Natural killer cell (primary cell): ENCODE measurements at regions not wholly inside any gene's neighbourhood (a gene's known extent, or its start where the extent isn't known, plus 50 kb on each side); places are given as distances from the start of the nearest gene placed in this dataset.

Source experiments
- ATAC-seq, 3 donors: fragments of 150-1000 bp in 2 of 3; fragments of 200-7000 bp in 1 of 3; cut with Tn5 transposase; 1 replicate in 1 of 3; 2 replicates in 2 of 3; pipeline ENCODE4 v1.10.0; 2021; ENCODE audit warnings: mild to moderate bottlenecking in 2 of 3, moderate library complexity in 2 of 3
- DNase-seq, 2 donors: peaks; one replicate each; pipeline versions ENCODE4 v3.0.0 to v3.0.0-alpha.2; 2013 to 2021; ENCODE audit warnings: mixed read lengths in 1 of 2
- H3K27ac ChIP-seq: one replicate; pipeline ENCODE4 v1.5.1; 2013; ENCODE audit warnings: mild to moderate bottlenecking, low read length
- H3K27me3 ChIP-seq: one replicate; pipeline ENCODE4 v1.6.1; 2013; ENCODE audit warnings: low read length; ENCODE audit not compliant: control insufficient read depth, insufficient read depth
- H3K36me3 ChIP-seq: one replicate; pipeline ENCODE4 v1.6.1; 2013; ENCODE audit warnings: low read length; ENCODE audit not compliant: control insufficient read depth, insufficient read depth
- H3K4me1 ChIP-seq: one replicate; pipeline ENCODE4 v1.6.1; 2013; ENCODE audit warnings: low read length; ENCODE audit not compliant: control insufficient read depth, insufficient read depth
- H3K4me3 ChIP-seq: one replicate; pipeline ENCODE4 v1.5.1; 2013; ENCODE audit warnings: low read length
- H3K9me3 ChIP-seq: one replicate; pipeline ENCODE4 v1.6.1; 2013; ENCODE audit warnings: low read length; ENCODE audit not compliant: control insufficient read depth, insufficient read depth
- H3K27ac Mint-ChIP-seq, 2 donors: one replicate each; pipeline ENCODE4 v1.8.0; 2022; ENCODE audit warnings: mild to moderate bottlenecking in 2 of 2, mixed read lengths in 2 of 2, moderate library complexity in 1 of 2
- H3K27me3 Mint-ChIP-seq, 2 donors: one replicate each; pipeline ENCODE4 v1.8.0; 2022; ENCODE audit warnings: low read depth in 2 of 2, mixed read lengths in 2 of 2
- H3K36me3 Mint-ChIP-seq: one replicate; pipeline ENCODE4 v1.8.0; 2022; ENCODE audit warnings: mixed read lengths
- H3K4me1 Mint-ChIP-seq, 2 donors: one replicate each; pipeline ENCODE4 v1.8.0; 2022; ENCODE audit warnings: mixed read lengths in 2 of 2
- H3K4me3 Mint-ChIP-seq: one replicate; pipeline ENCODE4 v1.8.0; 2022; ENCODE audit warnings: mild to moderate bottlenecking, moderate library complexity, mixed read lengths
- H3K9me3 Mint-ChIP-seq, 2 donors: one replicate each; pipeline ENCODE4 v1.8.0; 2022; ENCODE audit warnings: mixed read lengths in 2 of 2
- CTCF ChIP-seq: fragments of 200-600 bp; IDR thresholded peaks from one replicate; pipeline ENCODE4 v1.8.0; 2022; ENCODE audit warnings: antibody characterized with exemption
- WGBS: methylation state at CpG from one replicate; pipeline ENCODE4 v1.1.7; 2013; ENCODE audit warnings: missing lambda C conversion rate; ENCODE audit not compliant: insufficient coverage; 5-methylcytosine and 5-hydroxymethylcytosine counted together
- intact Hi-C: fragments of 100-400 bp; cut with micrococcal nuclease; formaldehyde crosslinking; loops from one replicate; pipeline ENCODE4 v1.14.2; 2022

- H3K4me1 Mint-ChIP-seq = peaks cover 8 to 12% of the 10 kb centered on the region in 2 donors
- no peaks in the 10 kb centered on the region for H3K36me3 ChIP-seq
- DNase-seq (no peak), ATAC-seq (no peak)
- H3K9me3 ChIP-seq = no peaks in the 10 kb centered on the region
- peaks cover 20 to 25% of the 10 kb centered on the region in 2 donors for H3K27me3 Mint-ChIP-seq
- H3K4me3 ChIP-seq = no peak overlapping the region
- no peaks in the 10 kb centered on the region for H3K27me3 ChIP-seq
- no peak for TF ChIP-seq CTCF
- intact Hi-C loops = no loop called here
- H3K27ac ChIP-seq = no peak overlapping the region
- H3K4me1 ChIP-seq = peaks cover 17% of the 10 kb centered on the region
- WGBS = 87% methylated on average over 2 of the region's 2 CpGs
- H3K36me3 Mint-ChIP-seq = no peaks in the 10 kb centered on the region
- no peak overlapping the region for H3K4me3 Mint-ChIP-seq
- no peaks in the 10 kb centered on the region for H3K9me3 Mint-ChIP-seq
- H3K27ac Mint-ChIP-seq = no peak overlapping the region
Observed at GRCh38 chr5:56325039-56325438, 91.9 kb upstream of the ANKRD55 start.

GRCh38 chr5:56323505-56323904 lies 90.4 kb upstream of the ANKRD55 start:
- WGBS = 75% methylated on average over 2 of the region's 2 CpGs
- ATAC-seq (no peak), DNase-seq (peak in 1 of 2 donors; percentile 23)
- Mint-ChIP-seq H3K36me3 (no peaks in the 10 kb centered on the region), H3K4me1 (peaks cover 7% of the 10 kb centered on the region in 2 donors), H3K27me3 (peaks cover 19 to 20% of the 10 kb centered on the region in 2 donors), H3K4me3 (no peak overlapping the region), H3K9me3 (no peaks in the 10 kb centered on the region), H3K27ac (no peak overlapping the region)
- no peak overlapping the region for H3K27ac ChIP-seq
- intact Hi-C loops = no loop called here
- no peaks in the 10 kb centered on the region for H3K36me3 ChIP-seq
- H3K9me3 ChIP-seq = no peaks in the 10 kb centered on the region
- H3K4me3 ChIP-seq = no peak overlapping the region
- H3K4me1 ChIP-seq = peaks cover 12% of the 10 kb centered on the region
- TF ChIP-seq CTCF = no peak
- no peaks in the 10 kb centered on the region for H3K27me3 ChIP-seq

GRCh38 chr5:56322592-56322991 lies 89.5 kb upstream of the ANKRD55 start:
- no peak for ATAC-seq

More at GRCh38 chr5:56322592-56322991, 89.5 kb upstream of the ANKRD55 start:
- no peak overlapping the region for H3K27ac Mint-ChIP-seq
- Histone ChIP-seq H3K4me1 (peaks cover 8% of the 10 kb centered on the region), H3K27ac (no peak overlapping the region), H3K36me3 (no peaks in the 10 kb centered on the region), H3K27me3 (no peaks in the 10 kb centered on the region), H3K9me3 (no peaks in the 10 kb centered on the region), H3K4me3 (no peak overlapping the region)
- WGBS = 94% methylated on average over 9 of the region's 10 CpGs
- peaks cover 13 to 20% of the 10 kb centered on the region in 2 donors for H3K27me3 Mint-ChIP-seq
- peaks cover 0 to 1% of the 10 kb centered on the region in 2 donors for H3K4me1 Mint-ChIP-seq
- no peak overlapping the region for H3K4me3 Mint-ChIP-seq
- intact Hi-C loops = no loop called here
- TF ChIP-seq CTCF = no peak
- no peak for DNase-seq
- H3K9me3 Mint-ChIP-seq = no peaks in the 10 kb centered on the region
- no peaks in the 10 kb centered on the region for H3K36me3 Mint-ChIP-seq
